GM18520 (cell line): ENCODE measurements at regions not wholly inside any gene's neighbourhood (a gene's known extent, or its start where the extent isn't known, plus 50 kb on each side); places are given as distances from the start of the nearest gene placed in this dataset.
"Not testable (repeated sequence)": the region's sequence is repeated elsewhere in the genome, so short reads cannot be mapped to it uniquely, and the experiment has no call there.

Experiments
- ATAC-seq: cut with Tn5 transposase; IDR thresholded peaks from one replicate; pipeline ENCODE4 v1.9.1; 2021; ENCODE audit not compliant: unreplicated experiment

GRCh38 chr1:217139513-217139912 is 416.3 kb upstream of the ESRRG start:
- ATAC-seq: no peak

GRCh38 chr1:217138799-217139466 is 415.7 kb upstream of the ESRRG start:
- ATAC-seq: no peak

GRCh38 chr1:217138173-217138765 is 415.0 kb upstream of the ESRRG start:
- ATAC-seq: no peak

- no peak for ATAC-seq
Observed at GRCh38 chr1:217137210-217137881, 414.1 kb upstream of the ESRRG start.

GRCh38 chr1:217136895-217137205 is 413.6 kb upstream of the ESRRG start:
- no peak for ATAC-seq

GRCh38 chr1:217135987-217136894 is 413.0 kb upstream of the ESRRG start:
- ATAC-seq: no peak

GRCh38 chr1:217135569-217135915 is 412.3 kb upstream of the ESRRG start:
- ATAC-seq: no peak

GRCh38 chr1:217134857-217135568 is 411.8 kb upstream of the ESRRG start:
- ATAC-seq: no peak

GRCh38 chr1:217133958-217134856 is 411.0 kb upstream of the ESRRG start:
- ATAC-seq: no peak

GRCh38 chr1:217133092-217133491 is 409.9 kb upstream of the ESRRG start:
- ATAC-seq: no peak

- ATAC-seq: not testable (repeated sequence)
Observed at GRCh38 chr1:217123340-217123739, 400.1 kb upstream of the ESRRG start.

- ATAC-seq: no peak
Observed at GRCh38 chr1:217117973-217118465, 394.8 kb upstream of the ESRRG start.

GRCh38 chr1:217115404-217116380 is 392.5 kb upstream of the ESRRG start:
- no peak for ATAC-seq

- no peak for ATAC-seq
Observed at GRCh38 chr1:217109928-217110327, 386.7 kb upstream of the ESRRG start.

GRCh38 chr1:217106231-217106901 is 383.1 kb upstream of the ESRRG start:
- no peak for ATAC-seq

GRCh38 chr1:217105437-217105836 is 382.2 kb upstream of the ESRRG start:
- no peak for ATAC-seq

GRCh38 chr1:217097819-217098218 is 374.6 kb upstream of the ESRRG start:
- ATAC-seq: no peak

GRCh38 chr1:217096200-217096599 is 373.0 kb upstream of the ESRRG start:
- no peak for ATAC-seq
